ENCODE measurements at regions not wholly inside any gene's neighbourhood (a gene's known extent, or its start where the extent isn't known, plus 50 kb on each side); places are given as distances from the start of the nearest gene placed in this dataset.

- no peak for DNase-seq (ENCODE audit: low read depth)
- TF ChIP-seq, protein P1, sequence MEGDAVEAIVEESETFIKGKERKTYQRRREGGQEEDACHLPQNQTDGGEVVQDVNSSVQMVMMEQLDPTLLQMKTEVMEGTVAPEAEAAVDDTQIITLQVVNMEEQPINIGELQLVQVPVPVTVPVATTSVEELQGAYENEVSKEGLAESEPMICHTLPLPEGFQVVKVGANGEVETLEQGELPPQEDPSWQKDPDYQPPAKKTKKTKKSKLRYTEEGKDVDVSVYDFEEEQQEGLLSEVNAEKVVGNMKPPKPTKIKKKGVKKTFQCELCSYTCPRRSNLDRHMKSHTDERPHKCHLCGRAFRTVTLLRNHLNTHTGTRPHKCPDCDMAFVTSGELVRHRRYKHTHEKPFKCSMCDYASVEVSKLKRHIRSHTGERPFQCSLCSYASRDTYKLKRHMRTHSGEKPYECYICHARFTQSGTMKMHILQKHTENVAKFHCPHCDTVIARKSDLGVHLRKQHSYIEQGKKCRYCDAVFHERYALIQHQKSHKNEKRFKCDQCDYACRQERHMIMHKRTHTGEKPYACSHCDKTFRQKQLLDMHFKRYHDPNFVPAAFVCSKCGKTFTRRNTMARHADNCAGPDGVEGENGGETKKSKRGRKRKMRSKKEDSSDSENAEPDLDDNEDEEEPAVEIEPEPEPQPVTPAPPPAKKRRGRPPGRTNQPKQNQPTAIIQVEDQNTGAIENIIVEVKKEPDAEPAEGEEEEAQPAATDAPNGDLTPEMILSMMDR (IDR thresholded peaks at IDR 0.05; ENCODE audit: insufficient read depth, low read depth, low read length, missing control alignments) = no peak
- no peak overlapping the region for H3K4me3 ChIP-seq (ENCODE audit: low read depth, low read length)
Observed at GRCh38 chr7:121563177-121563576, 167.1 kb upstream of the FAM3C start.

DNA sequence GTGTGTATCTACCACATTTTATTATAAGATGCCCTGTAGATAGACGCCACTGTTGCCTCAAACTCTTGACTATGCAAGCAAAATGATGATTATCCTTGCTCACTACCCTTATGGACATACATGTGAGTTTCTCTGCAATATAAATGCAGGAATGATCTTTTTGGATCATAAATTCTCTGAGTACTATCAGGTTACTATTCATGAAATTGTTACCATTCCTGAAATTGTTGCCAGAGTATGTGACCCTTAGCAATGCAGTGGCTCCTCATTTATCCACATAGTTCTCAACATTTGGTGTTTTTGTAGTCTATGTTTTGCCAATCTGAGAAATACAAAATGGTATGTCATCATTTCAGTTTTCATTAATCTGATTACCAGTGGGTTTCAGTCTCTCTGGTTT lies 166.2 kb upstream of the FAM3C start:
- TF ChIP-seq, protein P1 (IDR thresholded peaks at IDR 0.05; ENCODE audit: insufficient read depth, low read depth, low read length, missing control alignments) = no peak

DNA sequence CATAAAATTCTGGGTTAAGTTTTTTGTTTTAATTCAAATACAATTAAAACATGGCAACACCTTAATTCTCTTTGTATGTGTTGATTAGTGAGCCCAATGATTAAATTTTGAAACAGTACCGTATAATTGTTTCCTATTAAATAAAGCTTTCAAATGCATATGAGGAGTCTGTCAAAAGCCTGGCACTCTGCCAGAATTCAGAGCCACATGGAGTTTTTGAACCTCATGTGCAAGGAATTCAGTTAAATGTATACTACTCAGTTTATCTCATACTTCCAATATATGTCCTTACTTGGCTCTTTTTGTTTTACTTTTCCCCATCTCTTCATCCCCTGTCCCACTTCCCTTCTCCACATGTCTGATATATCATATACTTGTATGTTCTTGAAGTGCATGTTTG lies 165.6 kb upstream of the FAM3C start:
- TF ChIP-seq, protein P1 (IDR thresholded peaks at IDR 0.05; ENCODE audit: insufficient read depth, low read depth, low read length, missing control alignments) = no peak
- H3K4me3 ChIP-seq (ENCODE audit: low read depth, low read length) = no peak overlapping the region
- no peak for DNase-seq (ENCODE audit: low read depth)

More for the DNA sequence above, 166.2 kb upstream of the FAM3C start:
- no peak for DNase-seq (ENCODE audit: low read depth)
- no peak overlapping the region for H3K4me3 ChIP-seq (ENCODE audit: low read depth, low read length)

DNA sequence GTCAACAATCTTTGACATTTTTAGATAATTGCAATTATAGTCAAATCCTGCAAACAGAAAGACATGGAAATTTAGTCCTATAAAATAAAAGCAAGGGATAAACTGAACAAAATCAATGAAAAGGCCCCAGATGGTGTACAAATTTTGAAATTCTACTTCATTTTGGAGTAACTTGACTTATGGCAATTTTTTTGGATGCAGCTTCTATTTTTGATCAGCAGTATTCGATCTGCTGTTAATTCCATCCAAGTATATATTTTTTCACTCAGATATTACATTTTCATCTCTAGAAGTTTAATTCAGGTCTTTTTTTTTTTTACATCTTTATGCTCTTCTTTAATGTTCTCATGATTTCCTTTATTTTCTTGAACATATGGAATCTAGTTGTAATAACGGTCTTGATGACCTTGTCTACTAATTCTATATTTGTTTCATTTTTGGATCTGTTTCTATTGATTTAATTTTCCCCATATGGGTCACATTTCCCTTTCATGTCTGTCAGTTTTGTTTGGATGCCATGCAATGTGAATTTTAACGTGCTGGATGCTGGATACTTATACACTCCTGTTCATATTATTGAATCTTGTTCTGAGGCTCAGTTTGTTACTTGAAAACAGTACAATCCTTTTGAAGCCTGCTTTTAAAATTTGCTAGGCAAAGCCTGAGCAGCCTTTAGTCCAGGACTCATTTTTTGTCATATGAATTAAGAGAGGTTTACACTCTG lies 164.3 kb upstream of the FAM3C start:
- no peak for DNase-seq (ENCODE audit: low read depth)
- TF ChIP-seq, protein P1 (IDR thresholded peaks at IDR 0.05; ENCODE audit: insufficient read depth, low read depth, low read length, missing control alignments) = no peak

DNA sequence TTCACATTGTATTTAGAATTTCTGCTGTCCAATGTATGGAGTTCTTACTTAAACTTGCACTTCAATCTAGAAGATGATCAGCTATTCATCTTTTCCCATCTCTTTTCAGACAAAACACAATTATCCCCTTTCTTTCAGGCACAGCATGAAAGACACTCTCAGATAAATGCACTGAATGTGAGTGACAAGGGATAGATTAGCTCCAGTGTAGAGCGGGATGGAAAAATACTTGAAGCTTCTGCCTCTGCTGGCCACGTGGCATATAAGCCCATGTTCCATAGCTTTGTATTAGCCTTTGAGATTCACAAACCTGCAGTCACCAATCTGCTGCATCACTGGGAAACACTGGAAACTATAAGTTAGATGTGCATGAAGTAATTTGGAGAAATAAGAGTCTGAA lies 162.2 kb upstream of the FAM3C start:
- TF ChIP-seq, protein P1 (IDR thresholded peaks at IDR 0.05; ENCODE audit: insufficient read depth, low read depth, low read length, missing control alignments) = no peak
- no peak overlapping the region for H3K4me3 ChIP-seq (ENCODE audit: low read depth, low read length)
- DNase-seq (ENCODE audit: low read depth) = no peak

More for the DNA sequence above, 164.3 kb upstream of the FAM3C start:
- H3K4me3 ChIP-seq (ENCODE audit: low read depth, low read length) = no peak overlapping the region

GRCh38 chr7:121557034-121557892 lies 161.2 kb upstream of the FAM3C start:
- no peak for DNase-seq (ENCODE audit: low read depth)
- TF ChIP-seq, protein P1 (IDR thresholded peaks at IDR 0.05; ENCODE audit: insufficient read depth, low read depth, low read length, missing control alignments) = no peak
- H3K4me3 ChIP-seq (ENCODE audit: low read depth, low read length) = no peak overlapping the region

Data from GM12865 (cell line).